CD14-positive monocyte (primary cell): ENCODE measurements at regions not wholly inside any gene's neighbourhood (a gene's known extent, or its start where the extent isn't known, plus 50 kb on each side); places are given as distances from the start of the nearest gene placed in this dataset.

Experiments used
- DNase-seq, 3 donors: peaks; one replicate each; pipeline ENCODE4 v3.0.0-alpha.2; 2011 to 2022
- H2AFZ ChIP-seq: 2 replicates; pipeline ENCODE4 v1.6.0; 2012; ENCODE audit warnings: mild to moderate bottlenecking, low read depth, low read length, inconsistent platforms; ENCODE audit not compliant: insufficient read depth, poor library complexity, severe bottlenecking
- H3K27ac ChIP-seq, 2 donors: 1 replicate in 1 of 2; 2 replicates in 1 of 2; pipeline ENCODE4 v1.5.1; 2012 to 2013; ENCODE audit warnings: low read length in 2 of 2, control low read depth in 1 of 2, inconsistent platforms in 1 of 2, low read depth in 1 of 2, mild to moderate bottlenecking in 1 of 2
- H3K27me3 ChIP-seq, 2 donors: one replicate each; pipeline versions ENCODE4 v1.6.0 to v1.6.1; 2011 to 2013; ENCODE audit warnings: low read length in 2 of 2; ENCODE audit not compliant: control insufficient read depth in 2 of 2, insufficient read depth in 2 of 2
- H3K36me3 ChIP-seq, 2 donors: replicated peaks in 1 of 2; 1 replicate in 1 of 2; 2 replicates in 1 of 2; pipeline versions ENCODE4 v1.5.1 to v1.6.1; 2012 to 2013; ENCODE audit warnings: low read length in 2 of 2, control low read depth in 1 of 2, inconsistent platforms in 1 of 2, mild to moderate bottlenecking in 1 of 2; ENCODE audit not compliant: insufficient read depth in 2 of 2, control insufficient read depth in 1 of 2
- H3K4me1 ChIP-seq, 2 donors: 1 replicate in 1 of 2; 2 replicates in 1 of 2; pipeline versions ENCODE4 v1.5.1 to v1.6.1; 2012 to 2013; ENCODE audit warnings: low read length in 2 of 2, control low read depth in 1 of 2, inconsistent platforms in 1 of 2, mild to moderate bottlenecking in 1 of 2, moderate library complexity in 1 of 2; ENCODE audit not compliant: insufficient read depth in 2 of 2, control insufficient read depth in 1 of 2
- H3K4me2 ChIP-seq: replicated peaks from 2 replicates; pipeline ENCODE3; 2012; ENCODE audit warnings: low read length, moderate library complexity, mild to moderate bottlenecking; ENCODE audit not compliant: poor library complexity, severe bottlenecking; ENCODE audit errors: extremely low read depth
- H3K4me3 ChIP-seq, 3 experiments: fragments of 200-600 bp in 1 of 3; sonication (generic) in 1 of 3; replicated peaks in 1 of 3; 1 replicate in 2 of 3; 2 replicates in 1 of 3; pipeline ENCODE4 v1.5.1; 2011 to 2013; ENCODE audit warnings: low read length in 3 of 3, mild to moderate bottlenecking in 3 of 3, control low read depth in 2 of 3, low read depth in 2 of 3, inconsistent platforms in 1 of 3, moderate library complexity in 1 of 3
- H3K79me2 ChIP-seq: 2 replicates; pipeline ENCODE4 v1.6.0; 2012; ENCODE audit warnings: mild to moderate bottlenecking, control low read depth, inconsistent platforms, low read length, moderate library complexity; ENCODE audit not compliant: insufficient read depth
- H3K9ac ChIP-seq: 2 replicates; pipeline ENCODE4 v1.6.0; 2017; ENCODE audit warnings: low read length, mild to moderate bottlenecking; ENCODE audit not compliant: insufficient read depth, poor library complexity, severe bottlenecking
- H3K9me3 ChIP-seq, 2 donors: replicated peaks in 1 of 2; 1 replicate in 1 of 2; 2 replicates in 1 of 2; pipeline versions ENCODE4 v1.5.1 to v1.6.1; 2012 to 2013; ENCODE audit warnings: low read length in 2 of 2, control low read depth in 1 of 2; ENCODE audit not compliant: control insufficient read depth in 1 of 2, insufficient read depth in 1 of 2
- H4K20me1 ChIP-seq: 2 replicates; pipeline ENCODE4 v1.6.0; 2012; ENCODE audit warnings: mild to moderate bottlenecking, low read length, control low read depth, moderate library complexity; ENCODE audit not compliant: insufficient read depth
- H3K27ac Mint-ChIP-seq, 7 donors: one replicate each; pipeline ENCODE4 v1.8.0; 2020; ENCODE audit warnings: mild to moderate bottlenecking in 7 of 7, mixed read lengths in 7 of 7, moderate library complexity in 6 of 7, inconsistent platforms in 2 of 7
- H3K27me3 Mint-ChIP-seq, 3 donors: one replicate each; pipeline ENCODE4 v1.8.0; 2021 to 2022; ENCODE audit warnings: low read depth in 3 of 3, mild to moderate bottlenecking in 3 of 3, mixed read lengths in 3 of 3, moderate library complexity in 3 of 3, inconsistent platforms in 1 of 3
- H3K36me3 Mint-ChIP-seq, 2 donors: one replicate each; pipeline ENCODE4 v1.8.0; 2020; ENCODE audit warnings: mixed read lengths in 2 of 2, inconsistent platforms in 1 of 2, mild to moderate bottlenecking in 1 of 2
- H3K4me1 Mint-ChIP-seq: one replicate; pipeline ENCODE4 v1.8.0; 2020; ENCODE audit warnings: mild to moderate bottlenecking, mixed read lengths
- H3K4me3 Mint-ChIP-seq, 2 donors: one replicate each; pipeline ENCODE4 v1.8.0; 2020; ENCODE audit warnings: mild to moderate bottlenecking in 2 of 2, mixed read lengths in 2 of 2, moderate library complexity in 1 of 2
- H3K9me3 Mint-ChIP-seq, 7 donors: one replicate each; pipeline ENCODE4 v1.8.0; 2020 to 2022; ENCODE audit warnings: mixed read lengths in 7 of 7, mild to moderate bottlenecking in 6 of 7, moderate library complexity in 6 of 7, inconsistent platforms in 2 of 7
- CTCF ChIP-seq: fragments of 200-600 bp; IDR thresholded peaks from one replicate; pipeline ENCODE4 v1.8.0; 2022; ENCODE audit warnings: antibody characterized with exemption, mild to moderate bottlenecking
- WGBS: methylation state at CpG from one replicate; pipeline ENCODE4 v1.1.5; 2013; ENCODE audit warnings: missing lambda C conversion rate; ENCODE audit not compliant: insufficient coverage; 5-methylcytosine and 5-hydroxymethylcytosine counted together
- intact Hi-C, 2 donors: fragments of 100-400 bp; cut with micrococcal nuclease; formaldehyde crosslinking; loops; one replicate each; pipeline versions ENCODE4 v1.15.0 to v1.15.1; 2023

- Histone ChIP-seq H3K4me2 (no peak overlapping the region), H3K36me3 (no peaks in the 10 kb centered on the region), H2AFZ (no peak overlapping the region), H3K79me2 (no peaks in the 10 kb centered on the region), H3K27ac (no peak overlapping the region), H3K4me3 (no peak overlapping the region), H3K9me3 (no peaks in the 10 kb centered on the region), H4K20me1 (no peaks in the 10 kb centered on the region), H3K4me1 (no peaks in the 10 kb centered on the region), H3K27me3 (peaks cover 0 to 4% of the 10 kb centered on the region in 2 donors), H3K9ac (no peak overlapping the region)
- peaks cover 0 to 5% (median 0%) of the 10 kb centered on the region in 7 donors for H3K9me3 Mint-ChIP-seq
- H3K4me3 Mint-ChIP-seq = no peak overlapping the region
- H3K4me1 Mint-ChIP-seq = no peaks in the 10 kb centered on the region
- WGBS = no CpG with 5 or more reads among the region's 3 CpGs
- no peak overlapping the region for H3K27ac Mint-ChIP-seq
- H3K36me3 Mint-ChIP-seq = no peaks in the 10 kb centered on the region
- no peak for TF ChIP-seq CTCF
- no peak for DNase-seq
- H3K27me3 Mint-ChIP-seq = peaks cover 0 to 4% (median 1%) of the 10 kb centered on the region in 3 donors
- intact Hi-C loops = no loop called here
Measured at GRCh38 chr14:61950340-61950739, 188.1 kb downstream of the SNAPC1 start.

DNA sequence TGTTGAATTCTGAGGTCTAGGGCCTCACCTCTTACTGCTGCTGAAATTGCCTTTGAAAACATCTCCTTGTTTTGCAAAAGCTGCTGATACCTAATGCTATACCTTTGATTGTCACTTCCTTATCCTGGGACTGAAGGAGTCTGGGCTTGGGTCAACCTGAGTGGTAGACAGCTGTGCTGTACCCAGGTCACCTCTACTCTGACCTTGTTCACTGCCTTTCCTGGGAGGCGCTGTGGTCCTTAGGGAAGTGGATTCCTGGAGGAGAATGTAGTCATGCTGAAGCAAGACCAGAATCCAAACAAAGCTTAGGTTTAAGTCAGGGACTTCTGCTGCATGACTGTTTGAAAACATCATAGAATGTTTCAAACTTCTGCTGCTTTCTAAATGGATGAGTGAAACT lies 191.4 kb downstream of the SNAPC1 start:
- no peaks in the 10 kb centered on the region for H3K4me1 Mint-ChIP-seq
- no peak for TF ChIP-seq CTCF

More for the DNA sequence above, 191.4 kb downstream of the SNAPC1 start:
- H3K27me3 Mint-ChIP-seq = peaks cover 2 to 7% (median 3%) of the 10 kb centered on the region in 3 donors
- Histone ChIP-seq H3K36me3 (no peaks in the 10 kb centered on the region), H2AFZ (no peak overlapping the region), H3K27ac (no peak overlapping the region), H3K4me2 (no peak overlapping the region), H3K4me1 (no peaks in the 10 kb centered on the region), H3K79me2 (no peaks in the 10 kb centered on the region), H3K9me3 (no peaks in the 10 kb centered on the region), H4K20me1 (no peaks in the 10 kb centered on the region), H3K27me3 (peaks cover 0 to 4% of the 10 kb centered on the region in 2 donors), H3K9ac (no peak overlapping the region), H3K4me3 (no peak overlapping the region)
- H3K27ac Mint-ChIP-seq = no peak overlapping the region
- intact Hi-C loops = no loop called here
- H3K9me3 Mint-ChIP-seq = peaks cover 0 to 6% (median 2%) of the 10 kb centered on the region in 7 donors
- H3K36me3 Mint-ChIP-seq = no peaks in the 10 kb centered on the region
- no peak overlapping the region for H3K4me3 Mint-ChIP-seq
- DNase-seq = no peak
- WGBS = 67% methylated on average over 1 of the region's 1 CpG
